Activated naive CD8-positive, alpha-beta T cell treated with anti-CD3 and anti-CD28 coated beads, Interleukin-2, amount 50 U/mL, for 16 hours (primary cell): ENCODE measurements at regions not wholly inside any gene's neighbourhood (a gene's known extent, or its start where the extent isn't known, plus 50 kb on each side); places are given as distances from the start of the nearest gene placed in this dataset.
"Not testable (repeated sequence)": the region's sequence is repeated elsewhere in the genome, so short reads cannot be mapped to it uniquely, and the experiment has no call there.

Source experiments
- DNase-seq: peaks from one replicate; pipeline ENCODE4 v3.0.0-alpha.2; 2020; ENCODE audit warnings: low read depth, low spot score

- DNase-seq: no peak
Observed at GRCh38 chr2:75920859-75921551, 210.3 kb upstream of the GCFC2 start.

- no peak for DNase-seq
Observed at GRCh38 chr2:75915851-75916634, 205.3 kb upstream of the GCFC2 start.

GRCh38 chr2:75896779-75897366 lies 186.2 kb upstream of the GCFC2 start:
- DNase-seq: no peak

- DNase-seq: no peak
Observed at GRCh38 chr2:75894170-75894569, 183.5 kb upstream of the GCFC2 start.

GRCh38 chr2:75892490-75892889 lies 181.8 kb upstream of the GCFC2 start:
- no peak for DNase-seq

GRCh38 chr2:75882530-75882929 lies 171.8 kb upstream of the GCFC2 start:
- no peak for DNase-seq

GRCh38 chr2:75875606-75876005 lies 164.9 kb upstream of the GCFC2 start:
- DNase-seq: not testable (repeated sequence)

GRCh38 chr2:75871762-75872614 lies 161.3 kb upstream of the GCFC2 start:
- not testable (repeated sequence) for DNase-seq

- no peak for DNase-seq
Observed at GRCh38 chr2:75870651-75871137, 160.0 kb upstream of the GCFC2 start.

- no peak for DNase-seq
Observed at GRCh38 chr2:75870133-75870532, 159.4 kb upstream of the GCFC2 start.

GRCh38 chr2:75865702-75866101 lies 155.0 kb upstream of the GCFC2 start:
- no peak for DNase-seq

GRCh38 chr2:75865083-75865482 lies 154.4 kb upstream of the GCFC2 start:
- DNase-seq: no peak

- DNase-seq: no peak
Observed at GRCh38 chr2:75862547-75862946, 151.8 kb upstream of the GCFC2 start.

GRCh38 chr2:75853436-75853835 lies 142.7 kb upstream of the GCFC2 start:
- no peak for DNase-seq

GRCh38 chr2:75852639-75853038 lies 141.9 kb upstream of the GCFC2 start:
- no peak for DNase-seq

GRCh38 chr2:75846683-75847190 lies 136.0 kb upstream of the GCFC2 start:
- no peak for DNase-seq

- DNase-seq: no peak
Observed at GRCh38 chr2:75844651-75845050, 133.9 kb upstream of the GCFC2 start.

GRCh38 chr2:75834588-75834987 lies 123.9 kb upstream of the GCFC2 start:
- not testable (repeated sequence) for DNase-seq

GRCh38 chr2:75833386-75833785 lies 122.7 kb upstream of the GCFC2 start:
- no peak for DNase-seq

GRCh38 chr2:75828826-75829225 lies 118.1 kb upstream of the GCFC2 start:
- no peak for DNase-seq

GRCh38 chr2:75823515-75823914 lies 112.8 kb upstream of the GCFC2 start:
- DNase-seq: not testable (repeated sequence)
